A172 (cell line): ENCODE measurements at regions not wholly inside any gene's neighbourhood (a gene's known extent, or its start where the extent isn't known, plus 50 kb on each side); places are given as distances from the start of the nearest gene placed in this dataset.

Experiments
- DNase-seq: peaks from one replicate; pipeline ENCODE4 v3.0.0-alpha.2; 2015; ENCODE audit warnings: low spot score

- DNase-seq: no peak
Observed at GRCh38 chr9:82313697-82314096, 325.1 kb downstream of the SPATA31D1 start.

GRCh38 chr9:82320566-82320965 is 332.0 kb downstream of the SPATA31D1 start:
- no peak for DNase-seq

- no peak for DNase-seq
Observed at GRCh38 chr9:82325907-82326306, 337.3 kb downstream of the SPATA31D1 start.

- DNase-seq: no peak
Observed at GRCh38 chr9:82327641-82328040, 339.1 kb downstream of the SPATA31D1 start.

GRCh38 chr9:82331079-82331478 is 342.5 kb downstream of the SPATA31D1 start:
- DNase-seq: no peak

GRCh38 chr9:82332018-82332773 is 343.6 kb downstream of the SPATA31D1 start:
- peak; percentile 87 for DNase-seq

GRCh38 chr9:82332774-82333152 is 344.2 kb downstream of the SPATA31D1 start:
- peak; percentile 7 for DNase-seq

GRCh38 chr9:82333671-82334070 is 345.1 kb downstream of the SPATA31D1 start:
- peak; percentile 5 for DNase-seq

GRCh38 chr9:82334286-82334685 is 345.7 kb downstream of the SPATA31D1 start:
- no peak for DNase-seq

- no peak for DNase-seq
Observed at GRCh38 chr9:82337351-82337750, 348.8 kb downstream of the SPATA31D1 start.

GRCh38 chr9:82342046-82342445 is 353.5 kb downstream of the SPATA31D1 start:
- DNase-seq: no peak

GRCh38 chr9:82346040-82346439 is 357.5 kb downstream of the SPATA31D1 start:
- DNase-seq: no peak

GRCh38 chr9:82353631-82354278 is 365.2 kb downstream of the SPATA31D1 start:
- no peak for DNase-seq

GRCh38 chr9:82354279-82354659 is 365.7 kb downstream of the SPATA31D1 start:
- DNase-seq: peak; percentile 78

GRCh38 chr9:82356131-82356530 is 367.6 kb downstream of the SPATA31D1 start:
- no peak for DNase-seq

- no peak for DNase-seq
Observed at GRCh38 chr9:82356871-82357270, 368.3 kb downstream of the SPATA31D1 start.

- no peak for DNase-seq
Observed at GRCh38 chr9:82363198-82363597, 374.6 kb downstream of the SPATA31D1 start.

- no peak for DNase-seq
Observed at GRCh38 chr9:82363682-82364081, 375.1 kb downstream of the SPATA31D1 start.

GRCh38 chr9:82367016-82367415 is 378.4 kb downstream of the SPATA31D1 start:
- no peak for DNase-seq

GRCh38 chr9:82367929-82368328 is 379.4 kb downstream of the SPATA31D1 start:
- DNase-seq: no peak

- DNase-seq: no peak
Observed at GRCh38 chr9:82369251-82369945, 380.8 kb downstream of the SPATA31D1 start.

GRCh38 chr9:82375041-82375440 is 386.5 kb downstream of the SPATA31D1 start:
- DNase-seq: no peak

GRCh38 chr9:82376677-82377232 is 388.2 kb downstream of the SPATA31D1 start:
- no peak for DNase-seq
